GM12892 (cell line): ENCODE measurements at regions not wholly inside any gene's neighbourhood (a gene's known extent, or its start where the extent isn't known, plus 50 kb on each side); places are given as distances from the start of the nearest gene placed in this dataset.

ENCODE experiments used
- POLR2A ChIP-seq: IDR thresholded peaks from 2 replicates; pipeline ENCODE4 v1.6.1; 2011; ENCODE audit warnings: low read depth, low read length, control low read depth
- POLR2AphosphoS5 ChIP-seq: IDR thresholded peaks from 2 replicates; pipeline ENCODE4 v1.6.1; 2011; ENCODE audit warnings: low read depth, low read length, control low read depth

DNA sequence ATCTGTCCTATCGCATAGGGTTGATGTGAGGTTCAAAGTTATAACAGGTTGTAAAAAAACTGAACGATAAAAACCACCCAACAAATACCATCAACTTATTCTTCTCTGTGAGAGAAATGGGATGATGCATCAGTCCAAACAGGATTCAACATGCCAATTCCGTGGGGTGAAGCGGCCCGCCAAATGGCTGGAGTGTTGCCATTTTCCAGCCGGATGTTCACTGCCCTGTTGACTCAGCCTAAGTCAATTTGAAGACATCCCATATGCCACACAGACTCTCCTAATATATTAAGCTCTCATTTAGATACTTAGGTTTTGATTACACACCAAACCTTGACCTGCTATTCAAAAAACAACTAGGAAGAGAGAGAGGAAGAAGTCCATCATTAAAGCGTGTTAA, 311.1 kb downstream of the VPS13C start:
- TF ChIP-seq POLR2A (no peak), POLR2AphosphoS5 (no peak)
